ENCODE measurements at regions not wholly inside any gene's neighbourhood (a gene's known extent, or its start where the extent isn't known, plus 50 kb on each side); places are given as distances from the start of the nearest gene placed in this dataset.

GRCh38 chr13:73142071-73142470, 83.3 kb downstream of the KLF5 start:
- Mint-ChIP-seq H3K27me3 (peaks cover 12% of the 10 kb centered on the region), H3K4me3 (no peak overlapping the region), H3K4me1 (no peaks in the 10 kb centered on the region), H3K9me3 (no peaks in the 10 kb centered on the region), H3K27ac (no peak overlapping the region), H3K36me3 (no peaks in the 10 kb centered on the region)
- ATAC-seq = no peak

GRCh38 chr13:73141292-73141771, 82.5 kb downstream of the KLF5 start:
- Mint-ChIP-seq H3K4me3 (no peak overlapping the region), H3K36me3 (no peaks in the 10 kb centered on the region), H3K27me3 (peaks cover 12% of the 10 kb centered on the region), H3K9me3 (no peaks in the 10 kb centered on the region), H3K27ac (no peak overlapping the region), H3K4me1 (no peaks in the 10 kb centered on the region)
- no peak for ATAC-seq

- H3K27ac Mint-ChIP-seq = no peak overlapping the region
- H3K36me3 Mint-ChIP-seq = no peaks in the 10 kb centered on the region
- no peaks in the 10 kb centered on the region for H3K4me1 Mint-ChIP-seq
- H3K9me3 Mint-ChIP-seq = no peaks in the 10 kb centered on the region
- H3K4me3 Mint-ChIP-seq = no peak overlapping the region
- peaks cover 11% of the 10 kb centered on the region for H3K27me3 Mint-ChIP-seq
- ATAC-seq = no peak
Measured at GRCh38 chr13:73140801-73141200, 82.0 kb downstream of the KLF5 start.

- H3K27me3 Mint-ChIP-seq = no peaks in the 10 kb centered on the region
- no peak overlapping the region for H3K4me3 Mint-ChIP-seq
- no peaks in the 10 kb centered on the region for H3K36me3 Mint-ChIP-seq
- no peak overlapping the region for H3K27ac Mint-ChIP-seq
- no peaks in the 10 kb centered on the region for H3K9me3 Mint-ChIP-seq
- no peaks in the 10 kb centered on the region for H3K4me1 Mint-ChIP-seq
- no peak for ATAC-seq
Measured at GRCh38 chr13:73138638-73139491, 80.1 kb downstream of the KLF5 start.

GRCh38 chr13:73138276-73138637, 79.5 kb downstream of the KLF5 start:
- Mint-ChIP-seq H3K4me1 (no peaks in the 10 kb centered on the region), H3K9me3 (no peaks in the 10 kb centered on the region), H3K27ac (no peak overlapping the region), H3K36me3 (no peaks in the 10 kb centered on the region), H3K27me3 (no peaks in the 10 kb centered on the region), H3K4me3 (no peak overlapping the region)
- ATAC-seq = no peak

GRCh38 chr13:73136776-73137175, 78.0 kb downstream of the KLF5 start:
- H3K4me3 Mint-ChIP-seq = no peak overlapping the region
- H3K27ac Mint-ChIP-seq = no peak overlapping the region
- no peaks in the 10 kb centered on the region for H3K27me3 Mint-ChIP-seq
- ATAC-seq = no peak
- no peaks in the 10 kb centered on the region for H3K36me3 Mint-ChIP-seq
- H3K4me1 Mint-ChIP-seq = no peaks in the 10 kb centered on the region
- H3K9me3 Mint-ChIP-seq = no peaks in the 10 kb centered on the region

GRCh38 chr13:73133531-73133930, 74.7 kb downstream of the KLF5 start:
- Mint-ChIP-seq H3K4me3 (no peak overlapping the region), H3K27me3 (no peaks in the 10 kb centered on the region), H3K36me3 (no peaks in the 10 kb centered on the region), H3K4me1 (no peaks in the 10 kb centered on the region), H3K27ac (no peak overlapping the region), H3K9me3 (no peaks in the 10 kb centered on the region)
- no peak for ATAC-seq

DNA sequence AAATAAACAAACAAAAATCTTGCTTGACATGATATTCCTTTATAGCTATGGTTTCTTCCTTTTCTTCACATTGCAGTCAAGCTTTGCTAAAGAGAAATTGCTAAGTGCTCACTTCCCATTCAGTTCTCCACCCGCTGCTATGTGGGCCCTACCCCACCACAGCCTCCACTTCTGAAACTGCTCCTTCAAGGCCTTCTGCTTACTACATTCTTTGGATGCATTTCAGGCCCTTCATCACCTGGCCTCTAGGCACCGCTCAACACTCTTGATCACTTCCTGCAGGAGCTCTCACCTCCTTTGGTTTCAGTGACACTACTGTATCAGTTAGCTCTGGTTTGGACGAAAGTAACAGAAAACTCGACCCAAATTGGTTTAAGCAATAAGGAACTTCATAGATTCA, 72.4 kb downstream of the KLF5 start:
- Mint-ChIP-seq H3K36me3 (no peaks in the 10 kb centered on the region), H3K4me3 (no peak overlapping the region), H3K4me1 (no peaks in the 10 kb centered on the region)

GRCh38 chr13:73129023-73129422, 70.2 kb downstream of the KLF5 start:
- Mint-ChIP-seq H3K4me3 (no peak overlapping the region), H3K4me1 (no peaks in the 10 kb centered on the region), H3K9me3 (no peaks in the 10 kb centered on the region), H3K36me3 (no peaks in the 10 kb centered on the region), H3K27ac (no peak overlapping the region), H3K27me3 (no peaks in the 10 kb centered on the region)
- no peak for ATAC-seq

More for the DNA sequence above, 72.4 kb downstream of the KLF5 start:
- ATAC-seq = no peak
- H3K27ac Mint-ChIP-seq = no peak overlapping the region
- no peaks in the 10 kb centered on the region for H3K27me3 Mint-ChIP-seq
- H3K9me3 Mint-ChIP-seq = no peaks in the 10 kb centered on the region

Measured in stimulated activated memory B cell treated with anti-CD40 and anti-IgM and Interleukin-4, amounts not matched to agents 10 μg/mL and 1 μg/mL and 100 μg/mL, for 72 hours (primary cell).